Esophagus mucosa (tissue), 1 donor: ENCODE measurements at regions not wholly inside any gene's neighbourhood (a gene's known extent, or its start where the extent isn't known, plus 50 kb on each side); places are given as distances from the start of the nearest gene placed in this dataset.

Experiments used
- ATAC-seq: fragments of 200-7000 bp; cut with Tn5 transposase; one replicate; pipeline ENCODE4 v1.9.1; 2020
- donor health status: DM: yes; HTN: yes; CAD: no.

- ATAC-seq: no peak
Measured at GRCh38 chr5:4229414-4230292, 634.0 kb downstream of the IRX1 start.

- no peak for ATAC-seq
Measured at GRCh38 chr5:4230471-4230785, 634.8 kb downstream of the IRX1 start.

- ATAC-seq: no peak
Measured at GRCh38 chr5:4230786-4231641, 635.4 kb downstream of the IRX1 start.

- no peak for ATAC-seq
Measured at GRCh38 chr5:4232084-4232483, 636.5 kb downstream of the IRX1 start.

DNA sequence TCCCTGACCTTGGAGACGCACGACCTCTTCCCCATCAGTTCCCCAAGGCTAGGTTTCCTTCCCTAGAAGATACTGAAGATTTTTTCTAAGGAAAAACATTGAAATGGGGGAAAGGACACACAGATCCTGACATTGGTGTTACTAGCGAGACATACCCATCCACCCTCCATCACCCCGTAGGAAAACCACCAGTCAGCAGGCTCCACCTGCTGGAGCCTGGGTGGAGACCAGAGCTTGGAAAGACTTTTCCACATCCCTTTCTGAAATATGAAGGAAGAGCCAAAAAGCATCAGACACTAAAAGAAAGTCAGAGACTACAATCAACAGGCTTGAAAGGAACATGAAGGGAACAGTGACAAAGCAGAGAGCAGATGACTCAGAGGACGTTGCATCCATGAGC, 638.0 kb downstream of the IRX1 start:
- no peak for ATAC-seq

DNA sequence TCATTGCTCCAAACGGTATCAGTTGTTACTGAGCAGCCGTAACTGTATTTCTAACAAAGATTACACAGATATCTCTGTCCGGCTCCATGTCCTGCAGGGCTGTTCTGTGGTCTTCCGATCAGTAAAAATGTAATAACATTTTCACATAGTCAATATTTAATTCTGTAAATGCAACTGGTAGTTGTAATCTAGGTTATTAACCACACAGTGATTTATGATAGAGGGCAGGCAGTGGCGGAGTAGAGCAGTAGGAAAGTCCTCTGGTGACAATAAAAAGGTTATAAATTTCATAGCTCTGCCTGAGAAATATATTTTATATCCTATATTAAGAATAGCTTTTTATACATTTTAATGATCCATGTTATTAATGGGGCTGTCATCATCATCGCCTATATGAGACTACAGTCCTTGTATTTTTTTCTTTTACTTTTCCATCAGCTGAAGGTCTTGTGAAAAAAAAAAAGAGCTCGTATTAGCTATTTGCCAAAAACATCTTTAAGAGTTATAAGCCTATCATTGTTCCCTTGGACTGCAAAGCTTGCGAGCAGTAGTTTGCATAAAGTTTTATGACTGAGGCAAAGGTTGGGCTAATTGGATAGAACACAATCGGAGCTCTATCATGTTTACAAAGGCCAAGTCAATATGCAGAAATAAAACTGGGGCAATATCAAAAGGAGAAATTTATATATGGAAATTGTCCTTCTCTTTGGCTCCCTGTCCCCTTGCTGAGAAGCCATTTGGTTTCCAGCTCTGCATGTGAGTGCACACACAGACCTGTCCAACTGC, 648.0 kb downstream of the IRX1 start:
- no peak for ATAC-seq

- no peak for ATAC-seq
Measured at GRCh38 chr5:4244306-4244705, 648.7 kb downstream of the IRX1 start.

DNA sequence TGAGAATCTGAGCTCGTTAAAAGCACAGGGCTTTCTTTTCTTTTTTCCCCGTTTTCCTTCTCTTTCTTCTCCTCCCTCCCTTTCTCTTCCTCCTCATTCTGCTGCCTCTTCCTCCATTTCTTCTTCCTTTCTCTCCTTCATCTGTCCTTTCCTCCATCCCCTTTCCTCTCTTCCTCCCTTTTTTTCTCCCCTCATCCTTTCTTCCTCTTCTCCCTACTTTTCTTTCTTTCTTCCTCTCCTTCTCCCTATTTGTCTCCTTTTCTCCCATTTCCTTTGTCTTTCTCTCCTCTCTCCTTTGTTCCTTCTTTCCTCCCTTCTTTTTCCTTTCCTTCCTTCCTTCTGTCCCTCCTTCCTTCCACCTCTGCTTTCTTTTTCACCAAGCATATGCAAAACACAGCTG, 649.4 kb downstream of the IRX1 start:
- ATAC-seq: no peak

- no peak for ATAC-seq
Measured at GRCh38 chr5:4245511-4245910, 649.9 kb downstream of the IRX1 start.

GRCh38 chr5:4246447-4246846, 650.8 kb downstream of the IRX1 start:
- ATAC-seq: no peak

DNA sequence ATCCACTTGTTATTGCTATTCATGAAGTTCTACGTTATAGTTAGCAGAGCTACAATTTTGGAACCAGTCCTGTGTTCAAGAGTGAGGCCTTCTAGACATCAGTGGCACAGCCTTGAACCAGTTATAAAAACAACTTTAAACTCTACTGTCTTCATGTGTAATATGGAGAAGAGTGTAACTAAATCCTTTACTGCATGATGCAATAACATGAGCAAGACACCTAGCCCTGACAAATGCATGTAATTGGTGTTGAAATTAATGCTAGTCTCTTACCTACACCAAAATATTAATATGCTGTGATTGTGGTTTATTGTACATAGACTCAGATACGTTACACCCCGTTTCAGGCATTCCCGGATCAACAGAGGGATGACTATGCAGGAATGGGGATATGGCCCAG, 654.6 kb downstream of the IRX1 start:
- no peak for ATAC-seq

DNA sequence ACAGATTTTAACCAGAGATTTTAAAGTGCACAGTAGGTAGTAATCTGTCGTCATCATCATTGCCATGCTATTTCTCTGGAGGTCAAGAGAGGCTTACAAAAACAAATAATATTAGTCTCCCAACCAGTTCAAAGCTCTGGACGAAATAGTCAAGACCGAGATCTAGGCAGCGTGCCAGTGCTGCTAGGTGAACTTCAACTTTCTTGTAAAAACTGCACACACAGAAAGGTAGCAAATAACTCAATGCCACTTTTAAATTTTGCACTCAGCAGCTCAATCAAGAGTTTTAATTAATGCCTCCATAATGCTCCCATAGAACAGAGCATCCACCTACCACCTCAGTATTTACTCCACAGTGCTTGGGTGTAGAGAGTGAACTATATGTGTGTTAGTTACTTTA, 656.8 kb downstream of the IRX1 start:
- no peak for ATAC-seq

DNA sequence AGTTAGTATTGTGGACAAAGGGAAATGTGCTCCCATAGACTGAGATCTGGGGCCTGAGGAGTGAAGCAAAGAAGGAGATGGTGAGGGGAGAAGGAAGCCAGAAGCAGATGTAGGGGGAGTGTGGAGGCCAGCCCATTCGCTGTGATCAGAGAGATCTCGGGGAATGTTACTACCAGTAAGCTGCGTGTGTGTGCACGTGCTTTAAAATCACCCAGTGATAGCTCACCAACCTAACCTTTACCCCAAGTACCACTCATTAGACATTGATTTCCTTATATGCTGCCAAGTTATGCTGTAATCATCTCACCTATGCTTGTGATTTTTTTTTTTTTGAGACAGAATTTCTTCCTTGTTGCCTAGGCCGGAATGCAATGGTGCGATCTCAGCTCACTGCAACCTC, 659.1 kb downstream of the IRX1 start:
- no peak for ATAC-seq

DNA sequence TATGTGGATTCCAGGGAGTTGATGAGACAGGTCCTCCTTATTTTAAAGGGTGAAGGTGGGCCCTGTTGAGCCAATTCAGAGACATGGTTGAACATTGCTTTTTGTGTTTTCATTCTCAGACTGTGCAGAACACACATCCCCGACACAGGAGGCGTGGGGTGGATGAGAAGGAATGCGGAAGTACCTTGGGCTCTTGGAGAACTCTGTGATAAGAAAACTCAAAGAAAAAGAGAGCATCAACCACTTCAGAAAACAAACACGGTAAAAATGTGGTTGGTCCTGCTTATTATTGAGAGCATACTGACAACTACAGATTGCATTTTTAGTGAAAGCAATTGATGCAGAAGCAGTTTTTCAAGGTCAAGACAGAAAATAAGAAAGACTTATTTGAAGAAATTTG, 659.8 kb downstream of the IRX1 start:
- no peak for ATAC-seq

GRCh38 chr5:4258170-4258569, 662.5 kb downstream of the IRX1 start:
- no peak for ATAC-seq

GRCh38 chr5:4271193-4271592, 675.6 kb downstream of the IRX1 start:
- no peak for ATAC-seq

DNA sequence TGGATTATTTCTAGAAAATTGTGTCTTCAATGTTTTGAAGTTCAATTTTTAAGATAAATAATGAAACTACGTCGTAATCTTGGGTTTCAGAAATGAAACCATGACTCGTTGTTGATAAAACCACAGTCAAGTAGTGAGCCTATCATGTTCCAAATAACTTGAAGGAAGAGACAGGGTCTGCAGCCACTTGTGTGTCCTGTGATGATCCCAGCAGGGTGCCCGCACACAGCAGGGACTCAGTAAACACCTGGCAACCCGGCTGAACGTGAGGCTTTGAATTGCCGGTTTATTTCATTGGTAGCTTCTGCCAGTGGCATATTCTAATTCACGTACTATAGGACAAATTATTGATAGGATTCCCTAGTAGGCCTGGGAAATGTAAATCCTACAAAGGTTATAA, 679.6 kb downstream of the IRX1 start:
- no peak for ATAC-seq

GRCh38 chr5:4294878-4295277, 699.2 kb downstream of the IRX1 start:
- ATAC-seq: no peak

DNA sequence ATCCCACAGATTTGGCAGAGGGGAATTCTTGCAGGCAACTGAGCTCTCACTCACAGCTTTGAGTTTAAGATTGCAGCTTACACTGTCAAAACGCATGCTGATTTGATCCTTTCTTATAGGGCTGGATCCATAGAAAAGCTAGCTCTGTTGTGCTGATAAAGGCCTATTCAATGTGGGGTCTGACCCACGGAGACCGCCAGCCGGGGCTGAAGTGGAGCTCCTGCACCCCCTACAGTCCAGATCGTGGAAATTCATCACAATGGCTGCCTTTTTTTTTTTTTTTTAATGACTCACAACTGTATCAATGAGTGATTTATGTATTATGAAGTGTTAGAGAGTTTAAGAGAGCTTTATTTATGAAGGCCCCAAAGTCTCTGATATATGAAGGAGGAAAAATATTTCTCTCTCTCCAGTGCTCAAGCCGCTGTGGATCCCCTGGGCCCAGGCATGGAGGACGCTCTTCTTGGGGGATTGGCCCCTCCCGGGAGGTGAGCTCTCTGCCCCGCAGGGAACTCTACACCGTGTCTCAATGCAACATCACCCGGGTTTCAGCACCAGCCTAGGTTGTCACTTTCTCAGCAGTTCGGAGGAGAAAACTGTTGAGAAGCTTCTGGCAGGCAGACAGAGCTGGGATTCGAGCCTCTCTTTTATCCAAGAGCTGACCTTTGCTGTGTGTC, 700.2 kb downstream of the IRX1 start:
- ATAC-seq: no peak

GRCh38 chr5:4306057-4306456, 710.4 kb downstream of the IRX1 start:
- ATAC-seq: no peak

DNA sequence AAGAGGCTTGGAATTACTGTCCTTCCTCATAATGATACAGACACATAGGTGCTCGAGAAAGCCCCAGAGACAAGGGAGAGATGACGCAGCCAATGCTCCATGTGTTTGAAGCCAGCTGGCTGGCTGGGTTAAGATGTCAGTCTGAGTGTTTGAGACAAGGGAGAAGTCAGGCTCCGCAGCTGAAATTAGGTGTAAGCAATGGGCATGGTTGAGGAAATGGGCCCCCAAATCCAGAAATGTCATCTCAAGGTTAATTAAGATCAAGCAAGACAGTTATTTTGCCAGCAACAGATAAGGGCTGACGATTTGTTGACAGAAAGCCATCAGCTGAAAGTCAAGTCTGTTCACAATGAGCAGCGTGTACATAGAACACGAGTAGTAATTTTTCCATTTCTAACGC, 713.4 kb downstream of the IRX1 start:
- no peak for ATAC-seq

- ATAC-seq: no peak
Measured at GRCh38 chr5:4313138-4313537, 717.5 kb downstream of the IRX1 start.
